ENCODE measurements at regions not wholly inside any gene's neighbourhood (a gene's known extent, or its start where the extent isn't known, plus 50 kb on each side); places are given as distances from the start of the nearest gene placed in this dataset.
"Not testable (repeated sequence)": the region's sequence is repeated elsewhere in the genome, so short reads cannot be mapped to it uniquely, and the experiment has no call there.

GRCh38 chr7:49703337-49703736, 70.1 kb upstream of the VWC2 start:
- no peak for DNase-seq

- no peak for DNase-seq
These were observed 69.6 kb upstream of the VWC2 start for GRCh38 chr7:49703881-49704280.

- DNase-seq: no peak
These were observed 67.3 kb upstream of the VWC2 start for GRCh38 chr7:49706106-49706505.

GRCh38 chr7:49707891-49708290, 65.5 kb upstream of the VWC2 start:
- DNase-seq: peak; percentile 62

- no peak for DNase-seq
These were observed 64.8 kb upstream of the VWC2 start for GRCh38 chr7:49708590-49708989.

- DNase-seq: not testable (repeated sequence)
These were observed 62.2 kb upstream of the VWC2 start for GRCh38 chr7:49711072-49711723.

- DNase-seq: peak; percentile 26
These were observed 59.3 kb upstream of the VWC2 start for GRCh38 chr7:49714182-49714581.

- no peak for DNase-seq
These were observed 58.0 kb upstream of the VWC2 start for GRCh38 chr7:49715486-49715885.

- DNase-seq: no peak
These were observed 55.9 kb upstream of the VWC2 start for GRCh38 chr7:49717547-49717946.

GRCh38 chr7:49718760-49719159, 54.7 kb upstream of the VWC2 start:
- no peak for DNase-seq

GRCh38 chr7:49721441-49721840, 52.0 kb upstream of the VWC2 start:
- no peak for DNase-seq

All from NCI-H446 treated with DMSO at 0.1 percent for 48 hours (cell line).